SJCRH30 (cell line): ENCODE measurements at regions not wholly inside any gene's neighbourhood (a gene's known extent, or its start where the extent isn't known, plus 50 kb on each side); places are given as distances from the start of the nearest gene placed in this dataset.
"Not testable (repeated sequence)": the region's sequence is repeated elsewhere in the genome, so short reads cannot be mapped to it uniquely, and the experiment has no call there.

ENCODE experiments used
- DNase-seq, 2 experiments: peaks; one replicate each; pipeline ENCODE4 v3.0.0-alpha.2; 2015 to 2020
- H3K27ac ChIP-seq: fragments of 250-450 bp; sonication (Bioruptor Pico); 2 replicates; pipeline ENCODE4 v1.5.1; 2020; ENCODE audit warnings: mild to moderate bottlenecking, moderate library complexity
- H3K27me3 ChIP-seq: fragments of 250-450 bp; sonication (Bioruptor Pico); 2 replicates; pipeline ENCODE4 v1.5.1; 2020; ENCODE audit warnings: mild to moderate bottlenecking, moderate library complexity
- H3K36me3 ChIP-seq: fragments of 250-450 bp; sonication (Bioruptor Pico); 2 replicates; pipeline ENCODE4 v1.5.1; 2020; ENCODE audit warnings: mild to moderate bottlenecking, moderate library complexity
- H3K4me1 ChIP-seq: fragments of 250-450 bp; sonication (Bioruptor Pico); 2 replicates; pipeline ENCODE4 v1.5.1; 2020; ENCODE audit warnings: mild to moderate bottlenecking, moderate library complexity
- H3K4me3 ChIP-seq: fragments of 250-450 bp; sonication (Bioruptor Pico); 2 replicates; pipeline ENCODE4 v1.5.1; 2020; ENCODE audit warnings: mild to moderate bottlenecking, moderate library complexity
- H3K9me3 ChIP-seq: fragments of 250-450 bp; sonication (Bioruptor Pico); replicated peaks from 2 replicates; pipeline ENCODE4 v1.5.1; 2020; ENCODE audit warnings: mild to moderate bottlenecking, moderate library complexity

- H3K36me3 ChIP-seq = no peaks in the 10 kb centered on the region
- H3K4me3 ChIP-seq = no peak overlapping the region
- no peak for DNase-seq
- H3K27ac ChIP-seq = no peak overlapping the region
- H3K9me3 ChIP-seq = no peaks in the 10 kb centered on the region
- H3K27me3 ChIP-seq = no peaks in the 10 kb centered on the region
- no peaks in the 10 kb centered on the region for H3K4me1 ChIP-seq
Observed at GRCh38 chr2:21361384-21361783, 237.6 kb downstream of the TDRD15 start.

- Histone ChIP-seq H3K4me3 (no peak overlapping the region), H3K27me3 (no peaks in the 10 kb centered on the region), H3K9me3 (no peaks in the 10 kb centered on the region), H3K27ac (no peak overlapping the region), H3K36me3 (no peaks in the 10 kb centered on the region), H3K4me1 (no peaks in the 10 kb centered on the region)
- no peak for DNase-seq
Observed at GRCh38 chr2:21361957-21362486, 238.3 kb downstream of the TDRD15 start.

DNA sequence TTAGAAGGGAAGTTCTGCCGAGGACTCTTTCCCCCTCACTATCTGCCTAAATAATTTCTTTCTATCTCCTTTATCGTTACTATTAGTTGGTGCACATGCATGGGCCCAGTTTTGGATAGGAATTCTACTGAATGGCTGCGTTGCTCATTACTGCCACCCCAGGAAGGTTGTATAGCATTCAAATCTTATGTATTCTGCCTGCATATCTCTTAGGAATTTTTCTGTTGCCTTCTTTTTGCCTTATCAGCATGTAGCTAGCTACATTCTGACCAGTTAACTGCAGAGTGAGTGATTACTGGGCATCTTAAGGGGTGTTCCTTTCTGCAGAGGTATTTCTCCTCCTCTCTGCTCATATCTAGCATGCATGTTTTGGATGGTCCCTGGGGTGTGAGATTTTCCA lies 239.6 kb downstream of the TDRD15 start:
- Histone ChIP-seq H3K36me3 (no peaks in the 10 kb centered on the region), H3K4me1 (no peaks in the 10 kb centered on the region), H3K4me3 (no peak overlapping the region), H3K9me3 (no peaks in the 10 kb centered on the region), H3K27ac (no peak overlapping the region), H3K27me3 (no peaks in the 10 kb centered on the region)
- DNase-seq = no peak

GRCh38 chr2:21367421-21367820 lies 243.7 kb downstream of the TDRD15 start:
- Histone ChIP-seq H3K4me3 (no peak overlapping the region), H3K27me3 (no peaks in the 10 kb centered on the region), H3K9me3 (no peaks in the 10 kb centered on the region), H3K27ac (no peak overlapping the region), H3K4me1 (no peaks in the 10 kb centered on the region), H3K36me3 (no peaks in the 10 kb centered on the region)
- DNase-seq = no peak

DNA sequence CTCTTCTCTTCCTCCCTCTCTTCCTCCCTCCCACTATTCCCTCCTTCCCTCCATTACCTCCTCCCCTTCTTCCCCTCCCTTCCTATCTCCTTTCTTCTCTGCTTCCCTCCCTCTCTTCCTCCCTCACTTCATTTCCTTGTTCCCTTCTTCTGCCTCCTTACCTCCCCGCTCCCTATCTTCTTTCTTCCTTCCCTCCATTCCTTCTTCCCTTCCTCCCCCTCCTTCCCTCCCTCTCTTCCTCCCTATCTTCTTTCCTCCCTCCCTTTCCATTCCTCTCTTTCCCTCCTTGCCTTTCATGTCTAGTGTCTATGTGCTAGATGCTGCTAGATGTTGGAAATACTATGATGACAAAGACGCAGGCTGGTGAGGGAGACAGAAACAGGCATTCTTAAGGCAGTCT lies 246.0 kb downstream of the TDRD15 start:
- Histone ChIP-seq H3K9me3 (no peaks in the 10 kb centered on the region), H3K4me1 (no peaks in the 10 kb centered on the region), H3K27ac (no peak overlapping the region), H3K4me3 (no peak overlapping the region), H3K36me3 (no peaks in the 10 kb centered on the region), H3K27me3 (no peaks in the 10 kb centered on the region; the same call in 1 of the 2 replicates)
- DNase-seq = no peak

- DNase-seq = no peak
- H3K36me3 ChIP-seq = no peaks in the 10 kb centered on the region
- peaks cover 3% of the 10 kb centered on the region; the same call in 1 of the 2 replicates for H3K27me3 ChIP-seq
- H3K27ac ChIP-seq = no peak overlapping the region
- H3K9me3 ChIP-seq = no peaks in the 10 kb centered on the region
- no peaks in the 10 kb centered on the region for H3K4me1 ChIP-seq
- H3K4me3 ChIP-seq = no peak overlapping the region
Observed at GRCh38 chr2:21371499-21372003, 247.8 kb downstream of the TDRD15 start.

DNA sequence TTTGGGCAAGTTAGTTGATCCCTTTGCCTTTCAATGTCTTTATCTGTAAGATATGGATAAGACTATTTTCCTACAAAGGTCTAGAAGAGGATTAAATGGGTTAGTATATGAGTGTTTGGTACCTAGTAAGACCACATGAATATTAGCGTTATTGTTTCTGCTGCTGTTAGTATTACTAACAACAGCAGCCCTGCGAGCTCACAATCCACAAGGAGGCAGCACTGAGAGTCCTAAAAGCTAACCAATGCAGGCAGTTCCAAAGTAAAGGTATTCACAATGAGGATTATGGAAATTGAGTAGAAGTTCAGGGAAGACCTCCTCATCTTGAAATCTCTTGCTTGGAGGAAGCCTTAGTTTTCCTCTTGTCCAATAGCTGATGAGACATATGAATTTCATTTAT lies 248.9 kb downstream of the TDRD15 start:
- no peaks in the 10 kb centered on the region for H3K4me1 ChIP-seq
- H3K9me3 ChIP-seq = no peaks in the 10 kb centered on the region
- peaks cover 3% of the 10 kb centered on the region; the same call in 1 of the 2 replicates for H3K27me3 ChIP-seq
- H3K27ac ChIP-seq = no peak overlapping the region
- peak in 1 of 2 experiments; percentile 61 for DNase-seq
- no peaks in the 10 kb centered on the region for H3K36me3 ChIP-seq
- no peak overlapping the region for H3K4me3 ChIP-seq

DNA sequence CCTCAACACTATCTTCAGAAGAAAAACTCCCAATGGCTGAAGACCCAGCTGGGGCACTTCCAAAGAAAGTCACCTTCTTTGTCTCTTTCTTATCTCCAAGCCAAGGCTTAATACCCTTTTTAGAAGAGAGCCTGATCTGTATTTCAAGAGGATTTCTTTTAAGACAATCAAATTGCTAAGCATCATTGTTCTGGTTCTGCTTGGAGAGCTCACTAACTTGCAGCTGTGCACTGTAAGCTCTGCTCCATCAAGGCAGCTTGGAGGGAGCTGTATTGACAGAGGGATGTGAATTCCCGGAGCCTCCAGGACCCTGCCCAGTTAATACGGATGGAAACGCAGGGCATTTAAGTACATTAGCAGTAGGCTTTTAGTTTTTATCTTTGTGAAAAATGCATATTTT lies 253.1 kb downstream of the TDRD15 start:
- H3K27me3 ChIP-seq = peaks cover 3% of the 10 kb centered on the region; the same call in 1 of the 2 replicates
- H3K9me3 ChIP-seq = no peaks in the 10 kb centered on the region
- no peak overlapping the region for H3K4me3 ChIP-seq
- no peak overlapping the region for H3K27ac ChIP-seq
- H3K36me3 ChIP-seq = no peaks in the 10 kb centered on the region
- no peak for DNase-seq
- H3K4me1 ChIP-seq = no peaks in the 10 kb centered on the region

GRCh38 chr2:21379140-21379539 lies 255.4 kb downstream of the TDRD15 start:
- Histone ChIP-seq H3K4me3 (no peak overlapping the region), H3K27me3 (0 out of 2 replicates have a peak, but pooled peaks cover 3% of the 10 kb centered on the region), H3K4me1 (no peaks in the 10 kb centered on the region), H3K9me3 (no peaks in the 10 kb centered on the region), H3K27ac (no peak overlapping the region), H3K36me3 (no peaks in the 10 kb centered on the region)
- DNase-seq = peak; percentile 34 to 45

DNA sequence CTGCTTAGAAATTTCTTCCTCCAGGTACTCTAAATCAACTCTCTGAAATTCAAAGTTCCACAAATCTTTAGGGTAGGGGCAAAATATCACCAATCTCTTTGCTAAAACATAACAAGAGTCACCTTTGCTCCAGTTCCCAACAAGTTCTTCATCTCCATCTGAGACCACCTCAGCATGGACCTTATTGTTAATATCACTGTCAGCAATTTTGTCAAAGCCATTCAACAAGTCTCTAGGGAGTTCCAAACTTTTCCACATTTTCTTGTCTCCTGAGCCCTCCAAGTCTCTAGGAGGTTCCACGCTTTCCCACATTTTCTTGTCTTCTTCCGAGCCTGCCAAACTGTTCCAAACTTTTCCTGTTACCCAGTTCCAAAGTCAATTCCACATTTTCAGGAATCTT lies 255.9 kb downstream of the TDRD15 start:
- not testable (repeated sequence) for H3K27me3 ChIP-seq, H3K9me3 ChIP-seq, H3K4me3 ChIP-seq, DNase-seq, H3K36me3 ChIP-seq, H3K27ac ChIP-seq, H3K4me1 ChIP-seq

- Histone ChIP-seq H3K36me3 (no peaks in the 10 kb centered on the region), H3K9me3 (no peaks in the 10 kb centered on the region), H3K27me3 (no peaks in the 10 kb centered on the region), H3K4me3 (no peak overlapping the region), H3K4me1 (no peaks in the 10 kb centered on the region), H3K27ac (no peak overlapping the region)
- peak in 1 of 2 experiments; percentile 54 for DNase-seq
Observed at GRCh38 chr2:21381421-21381820, 257.7 kb downstream of the TDRD15 start.

GRCh38 chr2:21382701-21383520 lies 259.1 kb downstream of the TDRD15 start:
- Histone ChIP-seq H3K4me1 (no peaks in the 10 kb centered on the region), H3K36me3 (no peaks in the 10 kb centered on the region), H3K4me3 (no peak overlapping the region)

GRCh38 chr2:21386666-21387065 lies 262.9 kb downstream of the TDRD15 start:
- H3K9me3 ChIP-seq = no peaks in the 10 kb centered on the region
- H3K4me3 ChIP-seq = no peak overlapping the region
- H3K4me1 ChIP-seq = no peaks in the 10 kb centered on the region
- H3K27me3 ChIP-seq = no peaks in the 10 kb centered on the region
- no peak overlapping the region for H3K27ac ChIP-seq
- no peak for DNase-seq
- H3K36me3 ChIP-seq = no peaks in the 10 kb centered on the region

More at GRCh38 chr2:21382701-21383520, 259.1 kb downstream of the TDRD15 start:
- H3K27ac ChIP-seq = no peak overlapping the region
- no peak for DNase-seq
- no peaks in the 10 kb centered on the region for H3K27me3 ChIP-seq
- H3K9me3 ChIP-seq = no peaks in the 10 kb centered on the region

DNA sequence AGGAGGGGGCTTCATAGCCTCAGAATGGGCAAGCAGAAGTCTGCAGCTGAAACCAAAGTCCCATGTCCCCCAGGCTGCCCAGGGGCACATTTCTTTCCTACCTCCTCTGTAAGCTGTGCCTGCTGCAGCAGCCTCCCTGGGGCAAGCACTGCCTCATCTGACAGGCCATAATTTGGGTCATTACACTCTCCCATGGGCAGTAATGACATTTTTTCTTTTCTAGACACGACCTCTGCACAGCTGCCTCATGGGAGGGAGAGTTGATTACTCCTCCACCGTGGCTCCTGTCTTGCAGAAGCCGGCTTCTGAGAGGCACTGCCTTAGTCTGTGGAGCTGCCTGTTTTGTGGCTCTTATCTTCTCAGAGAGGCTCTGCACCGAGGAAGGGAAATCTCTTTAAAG lies 268.9 kb downstream of the TDRD15 start:
- DNase-seq = no peak
- H3K4me1 ChIP-seq = no peaks in the 10 kb centered on the region
- no peaks in the 10 kb centered on the region; the same call in 1 of the 2 replicates for H3K27me3 ChIP-seq
- no peaks in the 10 kb centered on the region for H3K9me3 ChIP-seq
- no peak overlapping the region for H3K4me3 ChIP-seq
- no peaks in the 10 kb centered on the region for H3K36me3 ChIP-seq
- H3K27ac ChIP-seq = no peak overlapping the region

DNA sequence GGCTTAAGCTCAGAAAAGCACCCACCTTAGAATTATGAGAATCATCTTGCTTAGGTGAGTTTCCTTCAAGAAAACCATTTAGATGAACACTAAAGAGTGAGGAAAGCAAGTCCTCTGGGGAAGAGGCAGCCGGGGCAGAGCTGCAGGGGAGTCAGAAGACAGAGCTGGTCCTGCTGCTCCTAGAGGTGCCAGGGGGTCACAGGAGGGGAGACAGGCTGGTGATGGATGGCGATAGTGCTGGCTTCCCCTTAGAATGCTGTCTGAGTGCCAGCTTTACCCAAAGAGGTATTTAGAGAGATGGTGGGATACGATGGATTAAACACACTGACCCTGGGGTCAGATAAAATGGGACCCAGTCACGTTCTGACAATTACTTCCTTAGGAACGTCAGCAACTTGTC lies 269.4 kb downstream of the TDRD15 start:
- H3K9me3 ChIP-seq = no peaks in the 10 kb centered on the region
- H3K27ac ChIP-seq = no peak overlapping the region
- no peak for DNase-seq
- no peaks in the 10 kb centered on the region; the same call in 1 of the 2 replicates for H3K27me3 ChIP-seq
- H3K4me3 ChIP-seq = no peak overlapping the region
- no peaks in the 10 kb centered on the region for H3K36me3 ChIP-seq
- H3K4me1 ChIP-seq = no peaks in the 10 kb centered on the region
